GM18511 (cell line): ENCODE measurements at regions not wholly inside any gene's neighbourhood (a gene's known extent, or its start where the extent isn't known, plus 50 kb on each side); places are given as distances from the start of the nearest gene placed in this dataset.

ENCODE experiments used
- ATAC-seq: cut with Tn5 transposase; IDR thresholded peaks from one replicate; pipeline ENCODE4 v1.9.1; 2021; ENCODE audit warnings: mild to moderate bottlenecking, moderate library complexity; ENCODE audit not compliant: unreplicated experiment

DNA sequence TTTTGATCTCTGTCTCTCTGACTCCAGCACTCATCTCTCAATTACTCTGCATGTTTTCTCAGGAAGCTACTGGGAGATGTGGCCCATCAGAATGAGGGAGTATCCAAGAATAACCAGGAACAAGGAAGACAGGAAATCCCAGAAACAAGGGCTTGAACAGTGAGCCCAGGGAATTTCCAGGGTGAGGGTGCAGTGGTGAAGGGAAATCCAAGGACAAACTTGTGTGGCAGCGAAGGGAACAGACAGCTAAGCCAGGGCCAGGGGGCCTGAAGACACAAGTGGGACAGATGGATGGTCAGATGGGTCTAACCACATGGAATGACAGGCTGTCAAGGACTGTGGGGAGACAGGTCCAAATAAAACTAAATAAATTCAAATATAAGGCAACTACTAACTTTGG, 121.8 kb upstream of the ERRFI1 start:
- ATAC-seq: no peak

DNA sequence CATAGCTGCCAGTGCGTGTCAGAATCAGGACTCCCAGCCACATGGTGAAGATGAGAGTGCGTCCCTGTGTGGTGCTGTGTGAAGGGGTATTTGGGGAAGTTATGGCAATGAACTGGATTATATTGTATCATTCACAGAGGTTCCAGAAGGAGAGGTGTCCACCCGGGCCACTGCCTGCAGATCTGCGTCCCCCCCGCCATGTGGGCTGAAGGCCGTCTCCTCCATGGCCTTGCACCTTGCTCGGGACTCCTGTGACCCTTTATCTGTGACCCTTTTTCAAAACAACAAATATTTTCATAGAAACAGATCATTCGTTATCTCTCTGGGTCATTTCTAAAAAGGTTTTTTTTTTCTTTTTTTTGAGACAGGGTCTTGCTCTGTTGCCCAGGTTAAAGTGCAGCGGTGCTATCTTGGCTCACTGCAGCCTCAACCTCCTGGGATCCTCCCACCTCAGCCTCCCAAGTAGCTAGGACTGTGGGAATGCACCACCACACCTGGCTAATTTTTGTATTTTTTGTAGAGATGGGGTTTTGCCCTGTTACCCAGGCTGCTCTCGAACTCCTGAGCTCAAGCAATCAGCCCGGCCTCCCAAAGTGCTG, 120.2 kb upstream of the ERRFI1 start:
- ATAC-seq: no peak

DNA sequence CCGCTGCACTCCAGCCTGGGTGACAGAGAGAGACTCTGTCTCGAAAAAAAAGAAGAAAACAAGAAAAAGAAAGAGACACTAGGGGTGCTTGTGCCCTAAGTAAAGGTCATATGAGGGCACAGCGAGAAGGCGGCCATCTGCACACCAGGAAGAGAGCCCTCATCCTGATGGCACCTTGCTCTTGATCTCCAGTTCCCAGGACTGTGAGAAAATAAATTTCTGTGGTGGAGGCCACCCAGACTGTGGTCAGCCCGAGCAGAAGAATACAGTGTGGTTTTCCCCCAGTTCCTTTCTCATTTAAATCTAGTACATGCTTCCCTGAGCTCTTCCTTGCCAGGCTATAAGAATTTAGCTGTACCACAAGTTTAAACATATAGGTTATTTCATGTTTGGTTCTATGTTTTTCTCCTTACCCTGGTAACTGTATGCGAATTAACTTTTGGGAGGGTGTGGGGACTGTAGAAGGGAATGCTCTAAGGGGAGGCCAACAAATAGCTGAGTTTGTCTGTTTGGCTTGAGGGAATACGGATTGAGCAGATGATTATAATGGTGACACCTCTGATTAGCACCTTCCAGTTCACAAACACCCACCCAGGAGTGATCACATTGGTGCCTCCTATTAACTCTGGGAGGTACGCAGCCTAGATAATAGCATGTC, 119.6 kb upstream of the ERRFI1 start:
- no peak for ATAC-seq

DNA sequence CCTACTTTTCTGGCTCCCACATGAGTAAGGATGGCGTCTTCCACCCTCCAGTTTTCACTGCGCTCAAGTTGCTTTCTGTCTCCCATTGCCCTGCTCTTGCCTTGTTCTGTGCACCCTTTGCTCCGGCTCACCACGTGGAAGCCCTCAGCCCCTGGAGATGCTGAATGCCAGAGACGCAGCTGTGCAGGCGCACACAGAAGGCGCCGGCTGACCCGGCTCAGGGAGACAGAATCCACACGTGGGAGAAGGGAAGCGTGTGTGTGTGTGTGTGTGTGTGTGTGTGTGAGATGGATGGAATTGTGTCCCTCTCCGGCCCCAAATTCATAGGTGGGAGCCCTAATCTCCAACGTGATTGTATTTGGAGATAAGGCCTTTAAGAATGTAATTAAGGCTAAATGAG, 118.2 kb upstream of the ERRFI1 start:
- no peak for ATAC-seq

DNA sequence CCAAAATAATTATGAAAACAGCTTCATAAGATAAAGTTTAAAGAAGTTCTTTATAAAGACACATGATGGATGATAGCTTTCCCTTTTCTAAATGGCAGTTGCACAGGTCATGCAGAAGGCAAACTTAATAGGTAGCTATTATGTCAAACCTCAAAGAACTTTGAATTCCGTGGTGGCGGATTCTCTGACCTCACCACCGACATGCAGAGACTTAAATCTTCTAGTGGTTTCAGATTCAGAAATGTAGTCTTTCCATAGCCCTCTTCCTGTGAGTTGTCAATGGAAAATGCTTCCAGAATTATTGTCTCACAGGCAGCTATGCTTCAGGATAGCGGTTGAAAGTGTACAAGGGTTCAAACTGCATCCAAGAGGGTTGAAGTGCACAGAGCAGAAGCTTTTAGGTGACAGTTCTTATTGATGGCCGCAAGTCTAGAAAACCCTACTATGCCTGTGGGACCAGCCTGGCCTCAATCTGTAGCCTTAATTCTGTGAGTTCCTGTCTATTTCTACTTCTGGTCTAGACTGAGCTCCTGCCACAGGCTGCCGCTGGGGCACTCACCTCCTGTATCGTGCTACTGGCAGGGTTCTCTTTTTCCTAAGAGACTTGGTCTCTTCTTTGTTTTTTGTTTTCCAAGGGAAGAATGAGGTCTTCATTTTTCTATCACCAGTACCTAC, 117.0 kb upstream of the ERRFI1 start:
- no peak for ATAC-seq

DNA sequence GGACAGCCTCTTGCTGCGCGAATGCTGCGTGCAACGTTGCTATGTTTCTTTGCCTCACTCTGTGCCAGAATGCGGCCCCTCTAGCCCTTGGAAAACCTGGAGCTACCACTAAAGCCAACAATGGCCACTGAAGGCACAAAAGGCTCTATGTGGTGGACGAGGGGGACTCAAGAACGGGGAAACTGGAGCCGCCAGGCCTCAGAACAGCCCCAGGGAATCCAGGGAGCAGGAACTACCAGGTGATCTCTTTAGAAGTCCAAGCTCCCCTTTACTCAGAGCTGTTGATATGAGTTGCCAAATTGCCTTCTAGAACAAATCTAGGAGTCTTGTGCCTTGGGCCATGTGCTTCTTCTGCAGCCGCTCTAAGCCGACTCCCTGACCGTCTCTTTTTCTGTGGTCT, 113.8 kb upstream of the ERRFI1 start:
- no peak for ATAC-seq

DNA sequence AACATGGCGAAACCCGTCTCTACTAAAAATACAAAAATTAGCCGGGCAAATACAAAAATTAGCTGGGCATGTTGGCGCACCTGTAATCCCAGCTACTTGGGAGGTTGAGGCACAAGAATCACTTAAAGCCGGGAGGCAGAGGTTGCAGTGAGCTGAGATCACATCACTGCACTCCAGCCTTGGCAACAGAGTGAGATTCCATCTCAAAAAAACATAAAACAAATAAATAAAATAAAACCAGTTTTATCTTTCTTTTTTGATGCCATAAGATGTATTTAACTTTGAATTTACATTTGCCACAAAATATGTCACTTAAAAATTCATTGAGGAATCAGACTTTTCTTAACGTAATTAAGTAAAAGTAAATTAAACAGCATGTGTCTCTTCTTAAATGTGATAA, 113.3 kb upstream of the ERRFI1 start:
- no peak for ATAC-seq

DNA sequence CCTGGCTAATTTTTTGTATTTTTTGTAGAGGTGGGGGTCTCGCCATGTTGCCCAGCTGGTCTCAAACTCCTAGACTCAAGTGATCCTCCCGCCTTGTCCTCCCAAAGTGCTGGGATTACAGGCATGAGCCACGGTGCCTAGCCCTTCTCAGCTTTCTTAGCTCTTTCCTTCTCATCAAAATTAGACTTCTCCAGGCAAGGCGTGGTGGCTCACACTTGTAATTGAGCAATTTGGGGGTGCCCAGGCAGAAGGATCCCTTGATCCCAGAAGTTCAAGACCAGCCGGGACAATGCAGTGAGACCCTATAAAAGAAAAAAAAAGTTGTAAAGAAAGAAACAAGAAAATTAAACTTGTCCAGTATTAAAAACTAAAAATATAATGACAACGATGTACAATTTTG, 112.6 kb upstream of the ERRFI1 start:
- ATAC-seq: no peak

DNA sequence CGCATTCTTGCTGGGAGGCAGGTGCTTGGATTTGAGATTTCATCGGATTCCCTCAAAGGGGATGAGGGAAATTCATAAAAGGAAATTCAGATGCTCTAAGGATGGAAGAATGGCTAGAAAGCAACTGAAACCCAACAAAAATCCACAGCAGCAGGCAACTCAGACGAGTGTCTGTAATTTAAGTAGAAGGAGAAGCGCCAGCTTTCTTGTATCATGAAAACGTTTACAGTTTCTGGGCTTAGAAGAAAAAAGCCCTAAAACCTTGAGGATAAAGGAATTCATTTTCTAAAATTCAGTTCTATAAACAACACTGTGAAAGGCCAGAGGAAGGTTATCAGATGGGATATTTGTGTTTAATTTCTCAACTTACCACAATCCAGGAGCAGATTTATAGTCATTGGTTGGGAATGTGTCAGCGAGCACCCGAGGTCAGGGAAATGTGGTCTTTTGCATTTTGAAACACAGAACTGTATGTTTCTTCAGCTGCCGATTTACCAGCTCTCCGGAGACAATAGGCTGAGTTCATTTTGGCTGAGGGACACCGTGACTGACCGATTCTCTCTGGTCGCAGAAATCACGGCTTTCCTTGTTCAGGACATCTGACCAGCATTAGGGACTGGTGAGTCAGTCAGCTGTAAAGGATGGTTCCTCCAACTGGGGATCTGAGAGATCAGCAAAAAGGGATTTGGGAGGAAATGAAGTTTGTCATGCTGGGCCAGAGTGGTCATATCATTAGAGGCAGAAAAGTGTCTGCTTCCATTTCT, 111.6 kb upstream of the ERRFI1 start:
- ATAC-seq: no peak

DNA sequence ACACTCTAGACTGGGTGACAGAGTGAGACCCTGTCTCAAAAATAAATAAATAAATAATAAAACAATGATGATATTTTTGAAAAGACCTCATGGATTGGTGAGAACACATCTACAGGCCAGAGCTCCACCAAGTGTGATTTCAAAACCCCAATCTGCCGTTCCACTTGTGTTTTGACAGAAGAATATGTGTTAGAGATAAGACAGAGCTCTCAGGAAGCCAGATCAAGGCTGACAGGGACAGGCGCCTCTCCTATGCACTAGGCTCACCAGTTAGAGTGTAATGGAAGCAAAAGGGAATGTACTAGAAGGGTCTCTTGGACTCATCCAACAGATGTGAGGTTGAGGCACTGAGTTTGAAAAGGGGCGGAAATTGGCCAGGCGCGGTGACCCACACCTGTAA, 110.7 kb upstream of the ERRFI1 start:
- no peak for ATAC-seq

DNA sequence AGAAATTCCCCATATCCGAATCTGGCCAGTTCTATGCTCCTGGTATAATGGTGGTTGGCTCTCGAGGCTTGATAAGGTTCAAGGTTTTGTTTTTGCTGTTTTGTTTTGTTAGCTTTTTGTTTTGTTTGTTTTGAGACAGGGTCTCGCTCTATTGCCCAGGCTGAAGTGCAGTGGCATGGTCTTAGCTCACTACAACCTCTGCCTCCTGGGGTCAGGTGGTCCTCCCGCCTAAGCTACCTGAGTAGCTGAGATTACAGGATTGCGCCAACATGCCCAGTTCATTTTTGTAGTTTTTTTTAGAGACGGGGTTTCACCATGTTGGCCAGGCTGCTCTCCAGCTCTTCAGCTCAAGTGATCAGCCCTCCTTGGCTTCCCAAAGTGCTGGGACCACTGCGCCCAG, 109.1 kb upstream of the ERRFI1 start:
- no peak for ATAC-seq

DNA sequence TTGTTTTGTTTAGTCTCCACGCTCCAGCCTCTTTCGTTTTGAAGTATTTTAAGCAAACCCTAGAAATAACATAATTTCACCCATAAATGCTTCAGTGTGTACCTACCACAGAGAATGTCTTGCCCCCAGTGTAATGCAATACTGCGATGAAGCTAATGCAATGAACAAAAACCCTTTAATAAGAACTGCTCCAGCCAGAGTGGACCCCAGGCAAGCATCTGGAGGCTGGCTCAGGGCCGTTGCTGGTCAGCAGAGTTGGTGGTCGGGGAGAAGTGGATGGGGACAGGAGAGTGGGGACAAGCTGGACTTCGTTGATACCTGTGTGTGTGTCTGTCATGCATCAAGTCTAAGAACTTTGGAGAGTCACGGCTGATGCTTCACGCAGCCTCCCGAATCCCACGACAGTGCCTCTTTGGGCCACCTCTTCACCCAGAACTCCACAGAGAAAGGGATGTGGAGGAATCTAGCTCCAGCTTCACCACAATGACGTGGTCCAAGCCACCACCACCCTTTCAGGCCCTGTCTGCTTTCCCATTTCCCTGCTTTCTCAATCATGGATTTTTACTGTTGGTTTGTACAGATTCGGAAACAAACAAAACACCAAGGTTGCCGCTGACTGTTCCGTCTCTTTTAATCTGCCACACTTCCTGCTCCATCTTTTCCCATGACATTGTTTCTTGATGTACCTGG, 108.6 kb upstream of the ERRFI1 start:
- ATAC-seq: no peak

DNA sequence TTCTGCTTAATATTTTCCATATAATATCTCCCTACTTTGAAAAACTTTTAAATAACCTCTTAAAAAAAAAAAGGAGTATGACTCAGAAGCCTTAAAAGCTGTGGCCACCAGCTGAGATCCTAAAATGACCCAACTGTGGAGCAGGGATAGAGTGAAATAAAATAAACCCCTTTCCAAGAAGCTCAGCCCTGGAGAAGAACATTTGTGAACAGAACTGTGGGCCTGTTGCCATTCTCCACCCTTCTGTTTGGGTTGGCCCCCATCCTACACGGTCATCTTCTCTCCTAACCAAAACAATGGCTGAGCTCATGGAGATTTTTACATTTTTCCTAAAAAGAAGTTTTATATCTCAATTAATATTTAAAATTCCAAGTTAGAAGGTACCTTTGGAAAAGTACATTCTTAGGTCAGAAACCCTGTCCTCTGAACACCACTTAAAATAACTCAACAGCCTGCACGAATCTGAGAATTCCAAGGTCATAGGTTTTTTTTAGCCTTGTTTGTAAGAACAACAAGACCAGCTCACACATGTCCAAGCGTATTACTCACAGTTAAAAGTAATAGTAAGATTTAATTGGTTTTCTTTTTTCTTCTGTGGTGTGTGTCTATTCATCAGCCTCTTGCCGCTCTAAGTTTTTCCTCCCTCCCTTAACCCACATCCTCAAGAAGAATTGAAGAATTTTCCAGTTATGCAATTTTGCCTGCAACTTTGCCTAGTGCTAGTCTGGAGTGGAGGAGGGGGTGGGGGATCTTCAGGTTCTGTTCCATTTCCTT, 107.7 kb upstream of the ERRFI1 start:
- no peak for ATAC-seq

DNA sequence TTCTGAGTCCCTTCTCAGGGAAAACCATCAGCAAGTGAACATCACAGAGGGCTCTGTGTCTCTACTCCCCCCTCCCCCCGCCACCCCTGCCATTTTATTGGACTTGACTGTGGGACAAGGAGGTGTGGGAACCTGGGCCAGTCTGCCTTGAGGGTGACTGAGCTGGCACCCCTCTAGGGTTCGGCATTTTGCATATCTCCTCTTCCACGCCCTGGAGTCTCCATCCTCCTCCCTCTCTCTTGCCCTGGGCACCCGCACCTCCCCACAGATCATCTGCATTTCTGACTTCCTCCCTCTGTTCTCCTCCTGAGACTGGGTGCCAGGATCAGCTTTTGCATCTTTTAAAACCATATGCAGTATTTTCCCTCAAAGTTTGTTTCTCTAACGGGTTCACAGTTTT, 107.1 kb upstream of the ERRFI1 start:
- ATAC-seq: no peak

DNA sequence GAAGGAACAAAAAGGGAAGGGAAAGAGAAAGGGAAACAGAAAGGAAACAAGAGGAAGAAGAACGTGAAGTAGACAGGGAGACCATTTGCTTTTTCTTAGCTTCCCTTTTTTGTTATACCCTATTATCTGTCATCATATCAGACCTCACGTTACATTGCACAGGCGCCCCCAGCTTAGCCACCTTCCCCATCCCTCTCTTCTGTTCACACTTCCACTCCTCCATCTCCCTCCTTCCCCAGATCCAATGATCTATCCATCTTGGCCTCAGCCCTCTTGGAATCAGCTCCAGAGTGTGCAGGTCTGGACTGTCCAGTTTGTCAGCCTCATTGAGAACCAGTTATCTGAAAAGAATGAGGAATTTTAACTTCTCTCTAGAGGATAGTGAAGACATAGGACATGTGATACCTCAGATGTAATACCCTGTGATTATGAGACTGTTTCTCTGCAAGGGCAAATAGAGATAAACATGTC, 101.1 kb upstream of the ERRFI1 start:
- ATAC-seq: no peak

DNA sequence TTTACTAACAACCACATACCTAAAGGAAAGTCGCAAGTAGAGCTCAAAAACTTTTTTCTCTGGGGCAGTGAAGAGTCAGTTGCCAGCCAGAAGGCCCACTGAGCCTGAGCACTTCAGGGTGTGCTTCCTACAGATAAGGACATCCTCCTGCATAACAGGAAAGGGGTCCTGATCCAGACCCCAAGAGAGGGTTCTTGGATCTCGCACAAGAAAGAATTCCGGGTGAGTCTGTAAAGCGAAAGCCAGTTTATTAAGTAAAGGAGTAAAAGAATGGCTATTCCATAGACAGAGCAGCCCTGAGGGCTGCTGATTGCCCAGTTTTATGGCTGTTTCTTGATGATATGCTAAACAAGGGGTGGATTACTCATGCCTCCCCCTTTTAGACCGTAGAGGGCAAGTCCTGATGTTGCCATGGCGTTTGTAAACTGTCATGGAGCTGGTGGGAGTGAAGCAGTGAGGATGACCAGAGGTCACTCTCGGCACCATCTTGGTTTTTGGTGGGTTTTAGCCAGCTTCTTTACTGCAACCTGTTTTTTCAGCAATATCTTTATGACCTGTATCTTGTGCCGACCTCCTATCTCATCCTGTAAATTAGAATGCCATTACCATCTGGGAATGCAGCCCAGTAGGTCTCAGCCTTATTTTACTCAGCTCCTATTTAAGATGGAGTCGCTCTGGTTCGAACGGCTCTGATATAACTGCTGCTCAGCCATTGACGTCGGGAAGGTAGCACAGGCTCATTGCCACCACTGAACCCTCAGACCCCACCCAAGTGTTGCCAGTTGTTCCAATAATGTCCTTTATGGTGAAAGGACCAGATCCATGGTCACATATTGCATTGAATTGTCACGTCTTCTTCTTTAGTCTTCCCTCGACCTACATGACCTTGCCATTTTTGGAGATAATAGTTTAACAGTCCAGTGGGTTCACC, 96.6 kb upstream of the ERRFI1 start:
- no peak for ATAC-seq

DNA sequence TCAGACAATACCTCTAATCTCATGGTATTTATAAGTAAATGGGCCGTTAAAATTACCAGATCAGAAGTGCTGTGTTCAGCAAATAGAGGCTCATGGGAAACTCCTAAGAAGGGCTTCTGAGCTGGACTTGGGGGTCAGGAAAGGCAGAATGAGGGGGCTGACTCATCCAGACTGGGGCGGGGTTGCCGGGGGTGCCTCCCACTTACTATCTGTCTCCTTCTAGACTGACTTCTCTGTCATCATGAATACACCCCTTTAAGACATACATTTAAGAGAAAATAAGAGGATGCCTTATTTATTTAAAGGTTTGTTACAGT, 96.0 kb upstream of the ERRFI1 start:
- ATAC-seq: no peak

DNA sequence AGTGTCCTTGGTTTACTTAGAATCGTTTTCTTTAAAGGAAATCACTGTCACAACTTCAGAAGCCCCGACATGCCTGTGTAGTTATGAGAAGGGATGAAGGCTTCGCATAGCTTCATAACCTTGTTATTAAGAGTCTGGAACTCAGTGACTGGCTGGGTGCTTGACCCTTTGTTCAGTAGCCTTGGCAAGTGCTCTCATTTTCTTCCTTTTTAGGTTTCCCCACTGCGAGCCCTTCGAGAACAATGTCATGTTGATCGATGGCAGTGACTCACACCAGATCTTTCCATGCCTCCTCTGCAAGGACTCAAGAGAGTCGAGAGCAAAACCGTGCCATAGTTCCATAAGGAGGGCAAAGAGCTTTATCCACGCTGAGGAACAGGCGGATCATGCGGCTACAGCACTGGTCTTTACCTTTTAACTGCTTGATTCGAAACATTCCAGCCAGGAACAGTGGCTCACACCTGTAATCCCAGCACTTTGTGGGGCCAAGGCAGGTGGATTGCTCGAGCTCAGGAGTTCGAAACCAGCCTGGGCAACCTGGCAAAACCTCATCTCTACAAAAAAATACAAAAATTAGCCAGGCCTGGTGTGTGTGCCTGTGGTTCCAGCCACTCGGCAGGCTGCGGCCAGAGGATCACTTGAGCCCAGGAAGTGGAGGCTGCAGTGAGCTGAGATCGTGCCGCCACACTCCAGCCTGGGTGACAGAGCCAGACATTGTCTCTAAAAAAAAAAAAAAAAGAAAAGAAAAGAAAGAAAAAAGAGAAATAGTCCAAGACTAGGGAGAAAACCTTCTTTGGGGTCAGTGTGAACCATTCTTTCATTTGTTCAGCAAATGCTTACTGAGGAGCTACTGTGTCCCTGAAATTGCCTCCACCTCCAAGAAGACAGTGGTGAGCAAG, 95.4 kb upstream of the ERRFI1 start:
- no peak for ATAC-seq
